ENCODE measurements at regions not wholly inside any gene's neighbourhood (a gene's known extent, or its start where the extent isn't known, plus 50 kb on each side); places are given as distances from the start of the nearest gene placed in this dataset.
"Not testable (repeated sequence)": the region's sequence is repeated elsewhere in the genome, so short reads cannot be mapped to it uniquely, and the experiment has no call there.

- Histone ChIP-seq H3K9me3 (ENCODE audit: control insufficient read depth in 1 of 2, low read length in 2 of 2) (no peaks in the 10 kb centered on the region), H3K4me1 (ENCODE audit: control insufficient read depth in 1 of 2, insufficient read depth in 2 of 2, low read length in 2 of 2) (no peaks in the 10 kb centered on the region), H3K4me3 (ENCODE audit: low read depth in 1 of 2, low read length in 2 of 2) (no peak overlapping the region)
Measured at GRCh38 chr16:47881574-47881973, 274.2 kb downstream of the ABCC12 start.

GRCh38 chr16:47880653-47881052 is 275.1 kb downstream of the ABCC12 start:
- Histone ChIP-seq H3K9me3 (ENCODE audit: control insufficient read depth in 1 of 2, low read length in 2 of 2) (no peaks in the 10 kb centered on the region), H3K4me1 (ENCODE audit: control insufficient read depth in 1 of 2, insufficient read depth in 2 of 2, low read length in 2 of 2) (no peaks in the 10 kb centered on the region)

More at GRCh38 chr16:47881574-47881973, 274.2 kb downstream of the ABCC12 start:
- Histone ChIP-seq H3K27me3 (ENCODE audit: low read depth, low read length) (no peaks in the 10 kb centered on the region), H3K27ac (ENCODE audit: low read length) (no peak overlapping the region), H3K36me3 (ENCODE audit: control insufficient read depth in 1 of 2, insufficient read depth in 2 of 2, low read length in 2 of 2) (no peaks in the 10 kb centered on the region)

DNA sequence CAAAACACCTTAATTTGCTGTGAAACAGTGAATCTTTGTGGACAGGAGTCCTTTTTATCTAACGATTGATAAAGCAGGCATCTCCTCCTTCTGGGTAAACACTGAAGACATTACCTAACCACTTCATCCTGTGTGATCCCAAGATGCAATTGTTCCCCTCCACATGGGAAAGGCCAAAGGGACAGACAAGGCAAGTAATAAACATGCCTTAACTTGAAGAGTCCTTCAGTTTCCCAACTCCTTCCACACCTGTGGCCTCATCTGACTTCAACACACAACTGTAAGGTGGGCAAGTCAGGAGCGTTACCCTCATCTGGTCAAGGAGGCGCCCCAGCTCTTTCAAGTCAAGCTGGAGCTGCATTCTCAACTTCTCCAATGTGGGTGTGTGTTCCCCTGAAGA is 278.6 kb downstream of the ABCC12 start:
- no peaks in the 10 kb centered on the region for H3K4me1 ChIP-seq (ENCODE audit: control insufficient read depth in 1 of 2, insufficient read depth in 2 of 2, low read length in 2 of 2)
- no peak overlapping the region for H3K4me3 ChIP-seq (ENCODE audit: low read depth in 1 of 2, low read length in 2 of 2)
- no peak overlapping the region for H3K27ac ChIP-seq (ENCODE audit: low read length)
- H3K9me3 ChIP-seq (ENCODE audit: control insufficient read depth in 1 of 2, low read length in 2 of 2) = no peaks in the 10 kb centered on the region
- no peaks in the 10 kb centered on the region for H3K36me3 ChIP-seq (ENCODE audit: control insufficient read depth in 1 of 2, insufficient read depth in 2 of 2, low read length in 2 of 2)
- H3K27me3 ChIP-seq (ENCODE audit: low read depth, low read length) = no peaks in the 10 kb centered on the region

More at GRCh38 chr16:47880653-47881052, 275.1 kb downstream of the ABCC12 start:
- Histone ChIP-seq H3K36me3 (ENCODE audit: control insufficient read depth in 1 of 2, insufficient read depth in 2 of 2, low read length in 2 of 2) (no peaks in the 10 kb centered on the region), H3K4me3 (ENCODE audit: low read depth in 1 of 2, low read length in 2 of 2) (no peak overlapping the region), H3K27me3 (ENCODE audit: low read depth, low read length) (no peaks in the 10 kb centered on the region), H3K27ac (ENCODE audit: low read length) (no peak overlapping the region)

DNA sequence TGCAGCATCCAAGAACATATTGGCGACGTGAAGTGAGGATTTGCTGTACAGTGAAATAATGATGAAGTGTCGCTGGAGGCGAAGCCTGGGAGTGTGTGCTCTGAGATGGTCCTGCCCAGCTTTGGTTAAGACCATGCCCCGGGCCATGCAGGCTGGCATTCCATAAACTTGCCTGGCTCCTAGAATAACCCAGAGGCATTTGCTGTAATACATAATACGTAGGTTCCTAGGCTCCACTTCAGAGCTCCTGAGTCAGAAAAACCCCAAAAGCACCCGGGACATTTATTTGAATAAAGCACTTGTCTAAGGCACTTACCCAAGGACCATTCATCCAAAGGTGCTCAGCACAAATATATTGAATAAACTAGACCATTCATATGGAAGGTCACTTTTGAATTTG is 279.3 kb downstream of the ABCC12 start:
- Histone ChIP-seq H3K4me3 (ENCODE audit: low read depth in 1 of 2, low read length in 2 of 2) (no peak overlapping the region), H3K36me3 (ENCODE audit: control insufficient read depth in 1 of 2, insufficient read depth in 2 of 2, low read length in 2 of 2) (no peaks in the 10 kb centered on the region), H3K27me3 (ENCODE audit: low read depth, low read length) (no peaks in the 10 kb centered on the region), H3K27ac (ENCODE audit: low read length) (no peak overlapping the region), H3K4me1 (ENCODE audit: control insufficient read depth in 1 of 2, insufficient read depth in 2 of 2, low read length in 2 of 2) (no peaks in the 10 kb centered on the region), H3K9me3 (ENCODE audit: control insufficient read depth in 1 of 2, low read length in 2 of 2) (no peaks in the 10 kb centered on the region)

GRCh38 chr16:47873434-47873833 is 282.4 kb downstream of the ABCC12 start:
- H3K9me3 ChIP-seq (ENCODE audit: control insufficient read depth in 1 of 2, low read length in 2 of 2) = no peaks in the 10 kb centered on the region
- no peaks in the 10 kb centered on the region for H3K36me3 ChIP-seq (ENCODE audit: control insufficient read depth in 1 of 2, insufficient read depth in 2 of 2, low read length in 2 of 2)
- H3K27me3 ChIP-seq (ENCODE audit: low read depth, low read length) = no peaks in the 10 kb centered on the region
- H3K27ac ChIP-seq (ENCODE audit: low read length) = no peak overlapping the region
- no peak overlapping the region for H3K4me3 ChIP-seq (ENCODE audit: low read depth in 1 of 2, low read length in 2 of 2)
- H3K4me1 ChIP-seq (ENCODE audit: control insufficient read depth in 1 of 2, insufficient read depth in 2 of 2, low read length in 2 of 2) = no peaks in the 10 kb centered on the region

DNA sequence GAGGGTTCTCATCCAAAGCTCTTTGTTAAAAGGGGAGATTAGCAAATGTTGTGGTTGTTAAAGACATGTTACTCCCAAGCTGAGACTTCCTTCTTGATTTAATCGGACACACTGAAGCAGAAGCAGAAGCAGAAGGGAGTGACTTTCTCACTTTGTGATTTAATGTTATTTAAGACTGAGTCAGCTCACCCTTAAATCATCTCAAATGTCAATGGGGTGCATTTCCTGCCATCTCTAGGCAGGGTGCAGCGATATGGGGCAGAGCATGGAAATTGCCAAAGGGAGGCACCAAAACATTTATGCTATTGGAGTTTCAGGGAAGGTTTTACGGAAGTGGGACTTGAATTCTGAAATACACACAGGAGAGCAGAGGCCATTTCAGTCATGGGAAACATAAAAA is 283.6 kb downstream of the ABCC12 start:
- H3K4me3 ChIP-seq (ENCODE audit: low read depth in 1 of 2, low read length in 2 of 2) = no peak overlapping the region

DNA sequence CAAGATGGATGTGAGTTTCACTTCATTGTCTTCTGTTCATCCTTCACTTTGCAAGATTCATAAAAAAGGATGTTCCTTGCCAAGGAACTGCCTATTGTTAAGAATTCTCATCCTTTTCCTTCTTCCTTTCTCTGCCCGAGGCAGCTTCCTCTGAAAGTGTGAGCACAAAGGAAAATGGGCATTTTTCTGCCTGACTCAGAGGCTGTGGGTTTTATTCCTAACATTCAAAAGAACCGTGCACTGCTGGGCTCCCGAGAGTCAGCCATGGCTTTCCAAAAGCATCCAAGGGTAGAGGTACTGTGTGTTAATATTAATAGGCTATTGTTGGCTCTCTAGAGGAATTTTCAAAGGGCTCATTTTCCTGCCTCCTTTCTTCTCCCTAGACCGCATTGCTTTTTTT is 289.4 kb downstream of the ABCC12 start:
- H3K27ac ChIP-seq (ENCODE audit: low read length) = no peak overlapping the region

More for the DNA sequence above, 283.6 kb downstream of the ABCC12 start:
- H3K27ac ChIP-seq (ENCODE audit: low read length) = no peak overlapping the region
- no peaks in the 10 kb centered on the region for H3K4me1 ChIP-seq (ENCODE audit: control insufficient read depth in 1 of 2, insufficient read depth in 2 of 2, low read length in 2 of 2)
- no peaks in the 10 kb centered on the region for H3K9me3 ChIP-seq (ENCODE audit: control insufficient read depth in 1 of 2, low read length in 2 of 2)
- no peaks in the 10 kb centered on the region for H3K36me3 ChIP-seq (ENCODE audit: control insufficient read depth in 1 of 2, insufficient read depth in 2 of 2, low read length in 2 of 2)
- H3K27me3 ChIP-seq (ENCODE audit: low read depth, low read length) = no peaks in the 10 kb centered on the region

GRCh38 chr16:47865337-47865855 is 290.4 kb downstream of the ABCC12 start:
- no peak overlapping the region for H3K4me3 ChIP-seq (ENCODE audit: low read depth in 1 of 2, low read length in 2 of 2)
- no peaks in the 10 kb centered on the region for H3K36me3 ChIP-seq (ENCODE audit: control insufficient read depth in 1 of 2, insufficient read depth in 2 of 2, low read length in 2 of 2)
- H3K27me3 ChIP-seq (ENCODE audit: low read depth, low read length) = no peaks in the 10 kb centered on the region
- no peak overlapping the region for H3K27ac ChIP-seq (ENCODE audit: low read length)
- no peaks in the 10 kb centered on the region for H3K9me3 ChIP-seq (ENCODE audit: control insufficient read depth in 1 of 2, low read length in 2 of 2)
- H3K4me1 ChIP-seq (ENCODE audit: control insufficient read depth in 1 of 2, insufficient read depth in 2 of 2, low read length in 2 of 2) = no peaks in the 10 kb centered on the region

More for the DNA sequence above, 289.4 kb downstream of the ABCC12 start:
- Histone ChIP-seq H3K4me1 (ENCODE audit: control insufficient read depth in 1 of 2, insufficient read depth in 2 of 2, low read length in 2 of 2) (no peaks in the 10 kb centered on the region), H3K36me3 (ENCODE audit: control insufficient read depth in 1 of 2, insufficient read depth in 2 of 2, low read length in 2 of 2) (no peaks in the 10 kb centered on the region), H3K4me3 (ENCODE audit: low read depth in 1 of 2, low read length in 2 of 2) (no peak overlapping the region), H3K9me3 (ENCODE audit: control insufficient read depth in 1 of 2, low read length in 2 of 2) (no peaks in the 10 kb centered on the region), H3K27me3 (ENCODE audit: low read depth, low read length) (no peaks in the 10 kb centered on the region)

DNA sequence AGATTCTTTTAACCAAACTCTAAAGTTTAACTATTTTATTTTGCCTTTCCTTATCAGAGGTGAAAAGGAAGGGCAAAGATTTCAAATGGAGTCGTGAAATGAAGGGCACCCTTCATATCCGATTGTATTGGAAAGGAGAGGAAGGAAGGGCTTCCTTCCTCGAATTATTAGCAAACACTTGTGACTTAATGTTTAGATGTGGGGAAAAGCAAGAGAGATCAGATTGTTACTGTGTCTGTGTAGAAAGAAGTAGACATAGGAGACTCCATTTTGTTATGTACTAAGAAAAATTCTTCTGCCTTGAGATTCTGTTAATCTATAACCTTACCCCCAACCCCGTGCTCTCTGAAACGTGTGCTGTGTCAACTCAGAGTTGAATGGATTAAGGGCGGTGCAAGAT is 291.5 kb downstream of the ABCC12 start:
- not testable (repeated sequence) for H3K27me3 ChIP-seq (ENCODE audit: low read depth, low read length); H3K4me1 ChIP-seq (ENCODE audit: control insufficient read depth in 1 of 2, insufficient read depth in 2 of 2, low read length in 2 of 2); H3K4me3 ChIP-seq (ENCODE audit: low read depth in 1 of 2, low read length in 2 of 2); H3K27ac ChIP-seq (ENCODE audit: low read length); H3K9me3 ChIP-seq (ENCODE audit: control insufficient read depth in 1 of 2, low read length in 2 of 2); H3K36me3 ChIP-seq (ENCODE audit: control insufficient read depth in 1 of 2, insufficient read depth in 2 of 2, low read length in 2 of 2)

DNA sequence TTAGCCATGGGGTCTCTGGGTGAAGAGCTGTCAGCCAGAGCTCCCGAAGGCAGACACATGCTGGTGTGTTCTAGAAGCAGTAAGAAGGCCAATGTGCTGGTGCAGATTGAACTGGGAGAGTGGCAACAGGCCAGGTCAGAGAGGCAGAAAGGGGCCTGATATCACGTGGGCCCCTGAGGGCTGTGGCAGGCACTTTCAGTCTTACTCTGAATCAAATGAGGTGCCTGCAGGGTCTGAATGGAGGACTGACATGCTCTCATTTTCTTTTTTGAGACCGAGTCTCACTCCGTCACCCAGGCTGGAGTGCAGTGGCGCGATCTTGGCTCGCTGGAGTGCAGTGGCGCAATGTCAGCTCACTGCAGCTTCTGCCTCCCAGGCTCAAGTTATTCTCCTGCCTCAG is 293.8 kb downstream of the ABCC12 start:
- Histone ChIP-seq H3K27ac (ENCODE audit: low read length) (no peak overlapping the region), H3K9me3 (ENCODE audit: control insufficient read depth in 1 of 2, low read length in 2 of 2) (no peaks in the 10 kb centered on the region), H3K4me3 (ENCODE audit: low read depth in 1 of 2, low read length in 2 of 2) (no peak overlapping the region), H3K4me1 (ENCODE audit: control insufficient read depth in 1 of 2, insufficient read depth in 2 of 2, low read length in 2 of 2) (no peaks in the 10 kb centered on the region), H3K27me3 (ENCODE audit: low read depth, low read length) (no peaks in the 10 kb centered on the region), H3K36me3 (ENCODE audit: control insufficient read depth in 1 of 2, insufficient read depth in 2 of 2, low read length in 2 of 2) (no peaks in the 10 kb centered on the region)

DNA sequence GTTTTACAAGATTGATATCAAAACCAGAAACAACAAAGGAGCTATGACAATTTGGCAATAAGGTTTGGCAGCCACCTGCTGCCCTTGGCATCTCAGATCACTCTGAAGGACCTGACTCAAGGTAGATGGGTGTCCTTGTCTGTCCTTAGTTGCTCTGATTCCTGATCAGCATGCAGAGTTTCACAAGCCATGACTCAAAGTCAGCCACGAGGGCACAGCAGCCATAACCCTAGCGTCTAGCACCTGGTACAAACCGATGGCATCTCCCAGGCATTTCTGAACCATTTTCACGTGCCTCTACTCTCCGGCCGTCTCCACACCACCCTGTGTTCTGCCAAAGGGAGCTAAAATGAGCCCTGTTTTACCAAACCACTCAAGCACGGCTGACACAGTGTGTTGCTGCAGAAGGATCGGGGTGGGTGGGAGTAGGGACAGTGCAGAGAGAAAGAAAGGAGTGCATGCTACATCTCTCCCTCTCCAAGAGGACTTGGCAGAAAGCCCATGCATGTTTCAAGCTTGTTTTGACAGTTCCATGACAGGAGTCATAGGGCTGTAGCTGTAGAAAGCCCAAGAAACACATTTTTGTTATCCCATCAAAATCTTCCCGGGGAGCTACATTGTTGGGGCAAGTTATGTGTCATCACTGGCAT is 297.3 kb downstream of the ABCC12 start:
- Histone ChIP-seq H3K4me3 (ENCODE audit: low read depth in 1 of 2, low read length in 2 of 2) (no peak overlapping the region), H3K27me3 (ENCODE audit: low read depth, low read length) (no peaks in the 10 kb centered on the region), H3K27ac (ENCODE audit: low read length) (no peak overlapping the region), H3K4me1 (ENCODE audit: control insufficient read depth in 1 of 2, insufficient read depth in 2 of 2, low read length in 2 of 2) (no peaks in the 10 kb centered on the region), H3K9me3 (ENCODE audit: control insufficient read depth in 1 of 2, low read length in 2 of 2) (no peaks in the 10 kb centered on the region), H3K36me3 (ENCODE audit: control insufficient read depth in 1 of 2, insufficient read depth in 2 of 2, low read length in 2 of 2) (no peaks in the 10 kb centered on the region)

DNA sequence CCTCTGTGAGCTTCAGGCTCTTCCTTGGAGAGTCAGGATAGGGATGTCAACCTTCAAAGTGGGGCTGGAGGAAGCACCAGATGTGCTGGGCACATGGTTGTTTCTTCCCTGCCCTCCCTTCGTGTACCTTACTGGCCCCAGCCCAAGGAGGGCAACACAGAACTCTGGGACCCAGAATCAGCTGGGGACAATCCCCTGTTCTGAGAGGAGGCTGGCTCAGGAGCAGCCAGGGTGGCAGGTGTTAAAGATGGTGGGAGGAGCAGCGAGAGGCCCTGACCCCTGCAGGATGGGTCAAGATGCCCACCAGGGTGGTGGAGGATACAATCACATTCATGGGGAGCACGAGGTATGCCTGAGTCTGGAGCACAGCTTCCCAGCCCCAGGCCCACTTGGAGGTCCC is 300.4 kb downstream of the ABCC12 start:
- Histone ChIP-seq H3K4me1 (ENCODE audit: control insufficient read depth in 1 of 2, insufficient read depth in 2 of 2, low read length in 2 of 2) (no peaks in the 10 kb centered on the region), H3K9me3 (ENCODE audit: control insufficient read depth in 1 of 2, low read length in 2 of 2) (no peaks in the 10 kb centered on the region), H3K4me3 (ENCODE audit: low read depth in 1 of 2, low read length in 2 of 2) (no peak overlapping the region), H3K27ac (ENCODE audit: low read length) (no peak overlapping the region), H3K36me3 (ENCODE audit: control insufficient read depth in 1 of 2, insufficient read depth in 2 of 2, low read length in 2 of 2) (no peaks in the 10 kb centered on the region), H3K27me3 (ENCODE audit: low read depth, low read length) (no peaks in the 10 kb centered on the region)

All from muscle layer of duodenum (tissue), 2 donors.